Astrocyte (in vitro differentiated cells and primary cell): ENCODE measurements at regions not wholly inside any gene's neighbourhood (a gene's known extent, or its start where the extent isn't known, plus 50 kb on each side); places are given as distances from the start of the nearest gene placed in this dataset.

Experiments
- DNase-seq: peaks from one replicate; pipeline ENCODE4 v3.0.0-alpha.2; 2010; ENCODE audit warnings: low read depth
- FAIRE-seq: peaks from 2 replicates; lab custom pipeline; 2011; peaks lifted over from hg19 to GRCh38; lab: Jason Lieb, UNC
- H2AFZ ChIP-seq: 2 replicates; pipeline ENCODE4 v1.6.0; 2012; ENCODE audit warnings: low read depth, low read length, inconsistent platforms
- H3K27ac ChIP-seq: 2 replicates; pipeline ENCODE4 v1.5.1; 2011; ENCODE audit warnings: low read depth, low read length, inconsistent platforms
- H3K27me3 ChIP-seq: 2 replicates; pipeline ENCODE4 v1.6.0; 2011; ENCODE audit warnings: low read length, inconsistent platforms; ENCODE audit not compliant: insufficient read depth
- H3K36me3 ChIP-seq: 2 replicates; pipeline ENCODE4 v1.5.1; 2011; ENCODE audit warnings: low read length, inconsistent platforms; ENCODE audit not compliant: insufficient read depth
- H3K4me1 ChIP-seq: 2 replicates; pipeline ENCODE4 v1.5.1; 2011; ENCODE audit warnings: low read length, inconsistent platforms; ENCODE audit not compliant: insufficient read depth
- H3K4me2 ChIP-seq: 2 replicates; pipeline ENCODE4 v1.6.0; 2012; ENCODE audit warnings: low read length, inconsistent platforms
- H3K4me3 ChIP-seq: 2 replicates; pipeline ENCODE4 v1.5.1; 2011; ENCODE audit warnings: low read depth, mild to moderate bottlenecking, low read length, inconsistent platforms; ENCODE audit not compliant: insufficient read depth
- H3K79me2 ChIP-seq: 2 replicates; pipeline ENCODE4 v1.6.0; 2012; ENCODE audit warnings: mild to moderate bottlenecking, low read length, inconsistent platforms; ENCODE audit not compliant: insufficient read depth
- H3K9ac ChIP-seq: 2 replicates; pipeline ENCODE4 v1.6.0; 2012; ENCODE audit warnings: mild to moderate bottlenecking, low read length, inconsistent platforms
- H3K9me3 ChIP-seq: 2 replicates; pipeline ENCODE4 v1.5.1; 2012; ENCODE audit warnings: low read depth, mild to moderate bottlenecking, low read length, inconsistent platforms; ENCODE audit not compliant: insufficient read depth
- H4K20me1 ChIP-seq: 2 replicates; pipeline ENCODE4 v1.6.0; 2012; ENCODE audit warnings: low read length, inconsistent platforms; ENCODE audit not compliant: insufficient read depth
- H3K27ac Mint-ChIP-seq: one replicate; pipeline ENCODE4 v1.8.0; 2021; ENCODE audit warnings: mild to moderate bottlenecking, mixed read lengths; ENCODE audit not compliant: unreplicated experiment
- H3K27me3 Mint-ChIP-seq: one replicate; pipeline ENCODE4 v1.8.0; 2021; ENCODE audit warnings: low read depth, mixed read lengths; ENCODE audit not compliant: unreplicated experiment
- H3K36me3 Mint-ChIP-seq: one replicate; pipeline ENCODE4 v1.8.0; 2021; ENCODE audit warnings: low read depth, mixed read lengths; ENCODE audit not compliant: unreplicated experiment
- H3K4me1 Mint-ChIP-seq: one replicate; pipeline ENCODE4 v1.8.0; 2021; ENCODE audit warnings: low read depth, mixed read lengths; ENCODE audit not compliant: unreplicated experiment
- H3K4me3 Mint-ChIP-seq: one replicate; pipeline ENCODE4 v1.8.0; 2021; ENCODE audit warnings: mild to moderate bottlenecking, moderate library complexity, mixed read lengths; ENCODE audit not compliant: unreplicated experiment
- H3K9me3 Mint-ChIP-seq: one replicate; pipeline ENCODE4 v1.8.0; 2021; ENCODE audit warnings: mild to moderate bottlenecking, mixed read lengths; ENCODE audit not compliant: unreplicated experiment
- CTCF ChIP-seq: IDR thresholded peaks from 2 replicates; pipeline ENCODE4 v1.5.1; 2011; ENCODE audit warnings: low read depth, mild to moderate bottlenecking, inconsistent platforms, low read length, moderate library complexity; ENCODE audit not compliant: insufficient read depth
- EZH2 ChIP-seq: IDR thresholded peaks from 2 replicates; pipeline ENCODE4 v1.6.1; 2012; ENCODE audit warnings: mild to moderate bottlenecking, low read length, inconsistent platforms; ENCODE audit not compliant: insufficient read depth

GRCh38 chr3:177824841-177825240 lies 627.6 kb upstream of the TBL1XR1 start:
- no peak for FAIRE-seq
- no peak overlapping the region for H2AFZ ChIP-seq
- no peaks in the 10 kb centered on the region for H3K27me3 ChIP-seq

GRCh38 chr3:177826253-177826652 lies 629.0 kb upstream of the TBL1XR1 start:
- H3K4me1 Mint-ChIP-seq, result peaks cover 27% of the 10 kb centered on the region
- H3K27ac Mint-ChIP-seq, result no peak overlapping the region
- H3K36me3 Mint-ChIP-seq, result no peaks in the 10 kb centered on the region
- no peaks in the 10 kb centered on the region for H3K9me3 Mint-ChIP-seq
- peaks cover 15% of the 10 kb centered on the region for H3K4me1 ChIP-seq
- TF ChIP-seq CTCF, result no peak
- peak overlapping the region; percentile 4 for H3K4me3 Mint-ChIP-seq
- no peaks in the 10 kb centered on the region for H4K20me1 ChIP-seq
- no peak overlapping the region for H2AFZ ChIP-seq
- H3K27me3 Mint-ChIP-seq, result no peaks in the 10 kb centered on the region
- no peaks in the 10 kb centered on the region for H3K79me2 ChIP-seq
- H3K36me3 ChIP-seq, result no peaks in the 10 kb centered on the region
- no peak overlapping the region for H3K27ac ChIP-seq
- no peak overlapping the region for H3K9ac ChIP-seq
- no peaks in the 10 kb centered on the region for H3K27me3 ChIP-seq
- no peaks in the 10 kb centered on the region for H3K9me3 ChIP-seq
- no peak for DNase-seq
- FAIRE-seq, result no peak
- H3K4me2 ChIP-seq, result no peak overlapping the region
- no peak overlapping the region for H3K4me3 ChIP-seq

More at GRCh38 chr3:177824841-177825240, 627.6 kb upstream of the TBL1XR1 start:
- no peak for DNase-seq
- peaks cover 33% of the 10 kb centered on the region for H3K4me1 Mint-ChIP-seq
- H3K4me3 ChIP-seq, result no peak overlapping the region
- H3K27ac ChIP-seq, result no peak overlapping the region
- no peaks in the 10 kb centered on the region for H3K79me2 ChIP-seq
- no peaks in the 10 kb centered on the region for H3K27me3 Mint-ChIP-seq
- no peaks in the 10 kb centered on the region for H4K20me1 ChIP-seq
- no peak overlapping the region for H3K27ac Mint-ChIP-seq
- no peaks in the 10 kb centered on the region for H3K9me3 Mint-ChIP-seq
- TF ChIP-seq CTCF (no peak), EZH2 (no peak)
- no peaks in the 10 kb centered on the region for H3K9me3 ChIP-seq
- H3K36me3 Mint-ChIP-seq, result no peaks in the 10 kb centered on the region
- H3K4me2 ChIP-seq, result no peak overlapping the region
- H3K36me3 ChIP-seq, result no peaks in the 10 kb centered on the region
- peaks cover 15% of the 10 kb centered on the region for H3K4me1 ChIP-seq
- no peak overlapping the region for H3K9ac ChIP-seq
- H3K4me3 Mint-ChIP-seq, result no peak overlapping the region

- Mint-ChIP-seq H3K4me1 (peaks cover 29% of the 10 kb centered on the region), H3K9me3 (no peaks in the 10 kb centered on the region), H3K27me3 (no peaks in the 10 kb centered on the region), H3K36me3 (no peaks in the 10 kb centered on the region), H3K27ac (no peak overlapping the region), H3K4me3 (no peak overlapping the region)
- H2AFZ ChIP-seq, result no peak overlapping the region
- DNase-seq (peak; percentile 92), FAIRE-seq (peak; percentile 54)
- peak overlapping the region; percentile 19 for H3K4me2 ChIP-seq
- H3K27ac ChIP-seq, result peak overlapping the region; percentile 29
- no peak for TF ChIP-seq CTCF
- TF ChIP-seq EZH2, result no peak
- H3K4me3 ChIP-seq, result no peak overlapping the region
- H3K36me3 ChIP-seq, result no peaks in the 10 kb centered on the region
- peaks cover 15% of the 10 kb centered on the region for H3K4me1 ChIP-seq
- H3K9me3 ChIP-seq, result no peaks in the 10 kb centered on the region
- H3K9ac ChIP-seq, result no peak overlapping the region
- no peaks in the 10 kb centered on the region for H3K27me3 ChIP-seq
- H3K79me2 ChIP-seq, result no peaks in the 10 kb centered on the region
- no peaks in the 10 kb centered on the region for H4K20me1 ChIP-seq
Observed at GRCh38 chr3:177827511-177828207, 630.4 kb upstream of the TBL1XR1 start.
